Activated CD4-positive, alpha-beta T cell treated with anti-CD3 and anti-CD28 coated beads, Interleukin-2, Interleukin-4, amounts not matched to agents 100 ng/mL and 50 ng/mL, durations not matched to agents 16 hours and 8 hours (primary cell): ENCODE measurements at regions not wholly inside any gene's neighbourhood (a gene's known extent, or its start where the extent isn't known, plus 50 kb on each side); places are given as distances from the start of the nearest gene placed in this dataset.
"Not testable (repeated sequence)": the region's sequence is repeated elsewhere in the genome, so short reads cannot be mapped to it uniquely, and the experiment has no call there.

Source experiments
- DNase-seq: peaks from one replicate; pipeline ENCODE4 v3.0.0-alpha.2; 2020; ENCODE audit warnings: low spot score

GRCh38 chrX:40530509-40530908 is 50.3 kb upstream of the ATP6AP2 start:
- no peak for DNase-seq

GRCh38 chrX:40527543-40527942 is 53.2 kb upstream of the ATP6AP2 start:
- DNase-seq, result no peak

- DNase-seq, result no peak
Observed at GRCh38 chrX:40526412-40526811, 54.4 kb upstream of the ATP6AP2 start.

GRCh38 chrX:40525901-40526300 is 54.9 kb upstream of the ATP6AP2 start:
- DNase-seq, result not testable (repeated sequence)

- DNase-seq, result no peak
Observed at GRCh38 chrX:40524423-40524822, 56.3 kb upstream of the ATP6AP2 start.

GRCh38 chrX:40523852-40524251 is 56.9 kb upstream of the ATP6AP2 start:
- no peak for DNase-seq

- DNase-seq, result no peak
Observed at GRCh38 chrX:40521868-40522450, 58.8 kb upstream of the ATP6AP2 start.

- no peak for DNase-seq
Observed at GRCh38 chrX:40514376-40514775, 66.4 kb upstream of the ATP6AP2 start.

GRCh38 chrX:40513835-40514234 is 66.9 kb upstream of the ATP6AP2 start:
- DNase-seq, result no peak

- no peak for DNase-seq
Observed at GRCh38 chrX:40513012-40513411, 67.8 kb upstream of the ATP6AP2 start.

GRCh38 chrX:40511258-40511657 is 69.5 kb upstream of the ATP6AP2 start:
- DNase-seq, result no peak

- DNase-seq, result no peak
Observed at GRCh38 chrX:40508560-40508959, 72.2 kb upstream of the ATP6AP2 start.

GRCh38 chrX:40506201-40506985 is 74.4 kb upstream of the ATP6AP2 start:
- DNase-seq, result no peak

- DNase-seq, result no peak
Observed at GRCh38 chrX:40504801-40505605, 75.8 kb upstream of the ATP6AP2 start.

- DNase-seq, result no peak
Observed at GRCh38 chrX:40503094-40503493, 77.7 kb upstream of the ATP6AP2 start.

GRCh38 chrX:40502688-40503087 is 78.1 kb upstream of the ATP6AP2 start:
- DNase-seq, result no peak

- no peak for DNase-seq
Observed at GRCh38 chrX:40501164-40501855, 79.5 kb upstream of the ATP6AP2 start.

GRCh38 chrX:40496728-40497127 is 84.0 kb upstream of the ATP6AP2 start:
- no peak for DNase-seq

- no peak for DNase-seq
Observed at GRCh38 chrX:40495659-40496058, 85.1 kb upstream of the ATP6AP2 start.

- no peak for DNase-seq
Observed at GRCh38 chrX:40494005-40494404, 86.8 kb upstream of the ATP6AP2 start.

- DNase-seq, result no peak
Observed at GRCh38 chrX:40488296-40488695, 92.5 kb upstream of the ATP6AP2 start.

- no peak for DNase-seq
Observed at GRCh38 chrX:40485973-40486372, 94.8 kb upstream of the ATP6AP2 start.
